GM18867 (cell line): ENCODE measurements at regions not wholly inside any gene's neighbourhood (a gene's known extent, or its start where the extent isn't known, plus 50 kb on each side); places are given as distances from the start of the nearest gene placed in this dataset.
A peak's percentile ranks its signal among the peaks of the same experiment; 100 is the strongest.

Experiments
- ATAC-seq: cut with Tn5 transposase; IDR thresholded peaks from one replicate; pipeline ENCODE4 v1.9.1; 2021; ENCODE audit warnings: mild to moderate bottlenecking, moderate library complexity; ENCODE audit not compliant: unreplicated experiment

GRCh38 chr10:81008726-81009125, 471.0 kb downstream of the SH2D4B start:
- ATAC-seq, result no peak

GRCh38 chr10:81009296-81009695, 471.6 kb downstream of the SH2D4B start:
- ATAC-seq, result no peak

GRCh38 chr10:81013771-81014170, 476.1 kb downstream of the SH2D4B start:
- no peak for ATAC-seq

GRCh38 chr10:81019029-81019890, 481.6 kb downstream of the SH2D4B start:
- ATAC-seq, result peak; percentile 91

- no peak for ATAC-seq
Observed at GRCh38 chr10:81021428-81022129, 483.9 kb downstream of the SH2D4B start.

GRCh38 chr10:81026591-81026990, 488.9 kb downstream of the SH2D4B start:
- ATAC-seq, result no peak

GRCh38 chr10:81027223-81027622, 489.5 kb downstream of the SH2D4B start:
- ATAC-seq, result no peak

GRCh38 chr10:81027706-81028105, 490.0 kb downstream of the SH2D4B start:
- ATAC-seq, result no peak

- peak; percentile 65 for ATAC-seq
Observed at GRCh38 chr10:81031774-81032173, 494.1 kb downstream of the SH2D4B start.

- ATAC-seq, result peak; percentile 38
Observed at GRCh38 chr10:81034383-81034782, 496.7 kb downstream of the SH2D4B start.

- ATAC-seq, result peak; percentile 78
Observed at GRCh38 chr10:81036257-81036656, 498.6 kb downstream of the SH2D4B start.

GRCh38 chr10:81040031-81040430, 502.3 kb downstream of the SH2D4B start:
- ATAC-seq, result no peak

- no peak for ATAC-seq
Observed at GRCh38 chr10:81040940-81041339, 503.2 kb downstream of the SH2D4B start.

GRCh38 chr10:81042647-81043046, 504.9 kb downstream of the SH2D4B start:
- peak; percentile 55 for ATAC-seq

- no peak for ATAC-seq
Observed at GRCh38 chr10:81065474-81065873, 527.8 kb downstream of the SH2D4B start.

- ATAC-seq, result no peak
Observed at GRCh38 chr10:81068460-81068859, 530.8 kb downstream of the SH2D4B start.

- no peak for ATAC-seq
Observed at GRCh38 chr10:81071087-81071796, 533.5 kb downstream of the SH2D4B start.

GRCh38 chr10:81073155-81073554, 535.5 kb downstream of the SH2D4B start:
- ATAC-seq, result no peak

GRCh38 chr10:81081887-81082620, 544.4 kb downstream of the SH2D4B start:
- peak; percentile 85 for ATAC-seq

GRCh38 chr10:81082621-81083376, 545.1 kb downstream of the SH2D4B start:
- ATAC-seq, result peak; percentile 25
